KBM-7 (cell line): ENCODE measurements at regions not wholly inside any gene's neighbourhood (a gene's known extent, or its start where the extent isn't known, plus 50 kb on each side); places are given as distances from the start of the nearest gene placed in this dataset.
A peak's percentile ranks its signal among the peaks of the same experiment; 100 is the strongest.
"Not testable (repeated sequence)": the region's sequence is repeated elsewhere in the genome, so short reads cannot be mapped to it uniquely, and the experiment has no call there.

Source experiments
- DNase-seq: peaks from one replicate; pipeline ENCODE4 v3.0.0-alpha.2; 2015
- in situ Hi-C: fragments of 300-500 bp; cut with MboI; formaldehyde crosslinking; loops from 2 replicates; pipeline ENCODE4 v1.14.3; 2020; ENCODE audit warnings: low sequenced_read_pairs, low pct_unique_long_range_greater_than_20kb, mixed read lengths

- in situ Hi-C loops: no loop called here
Observed at GRCh38 chr4:67006791-67007190, 538.5 kb downstream of the CENPC start.

DNA sequence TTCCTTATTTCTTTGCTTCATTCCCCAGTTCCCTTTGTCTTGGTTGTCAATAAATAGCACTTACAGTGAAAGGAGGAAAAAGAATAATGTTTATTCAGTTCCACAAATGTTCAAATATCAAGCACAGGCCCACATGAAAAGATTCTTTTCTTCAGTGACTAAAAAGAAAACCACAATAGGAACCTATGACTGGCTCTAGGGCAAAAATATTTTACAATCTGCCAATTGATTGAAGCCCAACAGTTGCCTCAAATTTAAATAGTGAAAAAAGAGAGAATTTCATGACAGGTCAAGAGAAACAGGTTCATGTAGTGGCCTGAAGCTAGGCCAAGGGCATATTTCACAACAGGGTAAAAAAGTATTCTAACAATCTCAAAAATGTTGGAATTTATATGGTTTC lies 553.8 kb downstream of the CENPC start:
- DNase-seq: no peak
- in situ Hi-C loops: no loop called here

More at GRCh38 chr4:67006791-67007190, 538.5 kb downstream of the CENPC start:
- DNase-seq: no peak

DNA sequence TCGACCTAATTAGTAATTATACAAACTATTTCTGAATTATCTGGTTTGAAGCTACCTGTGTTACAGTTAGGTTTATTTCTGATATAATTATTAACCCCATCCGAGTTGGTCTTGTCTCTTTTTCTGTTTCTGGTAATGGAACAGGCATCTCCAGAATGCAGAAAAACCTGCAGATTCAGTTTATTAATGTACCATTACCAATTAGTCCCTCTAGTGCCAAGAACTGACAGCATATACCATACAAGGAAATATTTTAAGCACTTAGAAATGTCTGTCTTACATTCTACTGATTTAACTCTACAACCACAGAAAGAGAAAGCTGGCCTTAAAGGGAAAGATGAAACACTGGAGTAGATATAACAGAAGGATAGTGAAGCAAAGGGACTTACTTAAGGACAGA lies 570.6 kb downstream of the CENPC start:
- in situ Hi-C loops: no loop called here
- DNase-seq: no peak

- in situ Hi-C loops: no loop called here
Observed at GRCh38 chr4:66972087-66972486, 573.2 kb downstream of the CENPC start.

GRCh38 chr4:66964467-66964866 lies 580.8 kb downstream of the CENPC start:
- in situ Hi-C loops: no loop called here
- no peak for DNase-seq

More at GRCh38 chr4:66972087-66972486, 573.2 kb downstream of the CENPC start:
- no peak for DNase-seq

DNA sequence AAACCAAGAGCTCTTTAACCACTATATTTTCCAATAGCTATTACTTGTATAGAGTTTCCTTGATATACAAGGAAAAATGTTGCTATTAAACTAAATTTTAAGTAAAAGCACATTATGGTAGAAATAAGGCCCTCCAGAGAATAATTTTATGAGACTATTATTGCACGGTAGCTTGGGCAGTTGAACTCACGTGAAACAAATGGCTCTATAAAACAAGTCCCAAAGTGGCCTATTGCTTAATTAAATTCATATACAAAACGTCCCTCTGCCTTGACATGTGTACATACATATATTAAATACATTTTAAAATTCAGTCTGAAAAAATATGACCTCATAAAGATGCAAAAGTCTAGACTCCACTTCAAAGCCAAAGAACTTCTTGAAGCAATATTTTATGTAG lies 582.2 kb downstream of the CENPC start:
- in situ Hi-C loops: no loop called here
- no peak for DNase-seq

DNA sequence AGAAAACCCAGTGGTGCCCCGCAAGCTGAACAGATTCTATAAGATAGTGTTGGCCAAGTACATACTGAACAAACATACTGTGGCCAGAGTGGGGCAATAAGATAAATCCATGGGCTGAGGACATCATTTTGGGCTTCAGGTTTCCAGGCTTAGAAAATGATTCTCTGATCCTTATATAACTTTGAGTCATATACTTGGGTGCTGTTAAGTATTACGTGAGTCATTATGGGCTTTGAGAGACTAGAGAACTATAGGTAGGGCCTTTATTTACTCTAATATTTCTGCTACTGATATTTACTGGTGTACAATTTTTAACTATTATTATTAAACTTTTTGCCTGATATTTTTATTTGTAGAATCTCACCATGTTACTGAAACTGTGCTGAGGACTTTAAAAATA lies 586.1 kb downstream of the CENPC start:
- DNase-seq: no peak
- in situ Hi-C loops: no loop called here

- in situ Hi-C loops: no loop called here
- no peak for DNase-seq
Observed at GRCh38 chr4:66956852-66957251, 588.5 kb downstream of the CENPC start.

DNA sequence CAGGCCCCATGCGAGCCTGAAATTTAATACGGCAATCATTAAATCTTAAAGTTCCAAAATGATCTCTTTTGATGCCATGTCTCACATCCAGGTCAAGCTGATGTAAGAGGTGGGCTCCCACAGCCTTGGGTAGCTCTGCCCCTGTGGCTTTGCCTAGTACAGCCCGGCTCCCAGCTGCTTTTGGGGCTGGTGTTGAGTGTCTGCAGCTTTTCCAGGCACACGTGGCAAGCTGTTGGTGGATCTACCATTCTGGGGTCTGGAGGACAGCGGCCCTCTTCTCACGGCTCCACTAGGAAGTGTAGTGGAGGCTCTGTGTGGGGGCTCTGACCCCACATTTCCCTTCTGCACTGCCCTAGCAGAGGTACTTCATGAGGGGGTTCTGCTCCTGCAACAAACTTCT lies 588.9 kb downstream of the CENPC start:
- no peak for DNase-seq
- in situ Hi-C loops: no loop called here

- in situ Hi-C loops: no loop called here
- DNase-seq: no peak
Observed at GRCh38 chr4:66955784-66956183, 589.5 kb downstream of the CENPC start.

GRCh38 chr4:66949419-66949818 lies 595.9 kb downstream of the CENPC start:
- in situ Hi-C loops: no loop called here
- peak; percentile 88 for DNase-seq

- DNase-seq: no peak
- in situ Hi-C loops: no loop called here
Observed at GRCh38 chr4:66946761-66947160, 598.5 kb downstream of the CENPC start.

- DNase-seq: no peak
- in situ Hi-C loops: no loop called here
Observed at GRCh38 chr4:66943112-66943511, 602.2 kb downstream of the CENPC start.

- in situ Hi-C loops, DNase-seq: not testable (repeated sequence)
Observed at GRCh38 chr4:66931981-66932380, 613.3 kb downstream of the CENPC start.

DNA sequence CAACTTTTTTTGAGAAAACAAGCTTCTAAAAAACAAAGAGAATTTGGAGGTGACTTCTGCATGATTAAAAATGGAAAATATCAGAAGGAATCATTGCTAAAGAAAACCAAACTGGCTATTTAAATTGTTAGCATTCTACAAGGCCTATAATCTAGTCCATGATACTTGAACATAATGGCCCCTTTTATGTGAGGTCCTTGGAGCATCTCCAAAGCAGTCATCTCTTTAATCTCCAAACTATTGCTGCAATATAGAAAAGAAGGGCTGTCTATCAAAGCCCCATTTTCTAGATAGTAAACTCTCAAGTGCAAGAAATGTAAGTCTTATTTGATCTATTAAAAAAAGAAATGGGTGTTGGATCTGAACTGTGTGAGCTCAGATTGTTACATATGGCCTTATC lies 615.1 kb downstream of the CENPC start:
- DNase-seq: no peak
- in situ Hi-C loops: no loop called here

GRCh38 chr4:66929748-66930147 lies 615.6 kb downstream of the CENPC start:
- in situ Hi-C loops: no loop called here
- DNase-seq: no peak

- in situ Hi-C loops, DNase-seq: not testable (repeated sequence)
Observed at GRCh38 chr4:66928881-66929280, 616.4 kb downstream of the CENPC start.

DNA sequence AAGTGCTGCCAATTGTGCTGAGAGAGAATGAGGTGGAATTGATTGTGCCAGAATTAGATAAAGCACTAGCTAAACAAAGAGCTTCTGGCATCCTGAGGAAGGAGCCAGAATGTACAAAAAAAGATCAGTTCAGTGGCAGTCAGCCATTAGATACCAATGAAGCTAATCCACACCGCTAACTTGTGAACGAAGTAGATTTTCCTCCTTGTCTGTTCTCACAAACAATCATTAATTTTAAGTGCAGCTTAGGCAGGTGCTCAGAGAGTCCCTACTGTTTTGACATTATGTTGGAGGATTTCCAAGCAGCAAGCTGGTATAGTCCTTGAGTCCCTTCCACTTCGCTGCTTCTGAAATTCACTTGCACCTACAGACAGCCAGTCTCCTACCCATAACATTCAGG lies 617.4 kb downstream of the CENPC start:
- DNase-seq: no peak
- in situ Hi-C loops: no loop called here

DNA sequence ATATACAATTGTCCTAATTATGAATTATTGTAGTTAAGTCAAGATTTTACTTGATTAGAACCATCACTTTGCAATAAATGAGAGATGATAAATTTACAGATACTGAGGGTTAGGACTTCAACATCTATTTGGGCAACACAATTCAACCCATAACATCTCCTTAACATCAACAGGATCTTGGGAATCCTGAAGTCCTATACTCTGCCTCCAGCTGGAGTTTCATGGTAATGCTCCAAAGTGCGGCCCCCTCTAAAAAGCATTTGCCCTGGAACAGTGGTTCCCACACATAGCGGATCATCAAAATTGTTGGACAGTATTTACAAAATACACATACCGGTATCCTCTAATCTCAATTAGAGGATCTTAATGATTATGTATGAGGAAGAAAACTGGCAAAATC lies 618.6 kb downstream of the CENPC start:
- in situ Hi-C loops: no loop called here
- no peak for DNase-seq

GRCh38 chr4:66923081-66923865 lies 622.0 kb downstream of the CENPC start:
- in situ Hi-C loops: no loop called here
- DNase-seq: no peak

DNA sequence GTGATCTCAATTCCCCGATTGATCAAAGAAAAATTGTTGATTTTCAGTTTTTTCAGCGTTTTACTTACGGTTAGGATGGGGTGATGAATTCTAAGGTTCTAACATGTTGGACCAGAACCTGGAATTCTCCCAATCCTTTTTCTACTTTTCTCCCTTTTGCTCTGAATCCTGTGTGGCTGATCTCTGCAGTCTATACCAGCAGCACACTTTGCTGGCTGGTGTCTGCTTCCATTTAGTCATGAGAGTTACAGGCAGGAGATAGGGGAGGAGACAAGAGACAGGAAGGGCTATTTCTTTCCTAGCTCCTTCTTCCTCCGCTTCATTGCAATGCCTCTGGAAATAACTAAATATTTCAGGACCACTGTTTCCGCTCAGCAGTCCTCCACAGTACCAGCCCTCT lies 623.9 kb downstream of the CENPC start:
- no peak for DNase-seq
- in situ Hi-C loops: no loop called here
